ENCODE measurements at regions not wholly inside any gene's neighbourhood (a gene's known extent, or its start where the extent isn't known, plus 50 kb on each side); places are given as distances from the start of the nearest gene placed in this dataset.
"Not testable (repeated sequence)": the region's sequence is repeated elsewhere in the genome, so short reads cannot be mapped to it uniquely, and the experiment has no call there.

- DNase-seq (ENCODE audit: low read depth) = no peak
Measured at GRCh38 chr2:161063946-161064306, 96.3 kb upstream of the TANK start.

GRCh38 chr2:161067846-161068350, 92.3 kb upstream of the TANK start:
- no peak for DNase-seq (ENCODE audit: low read depth)

GRCh38 chr2:161068670-161069069, 91.6 kb upstream of the TANK start:
- DNase-seq (ENCODE audit: low read depth) = no peak

- DNase-seq (ENCODE audit: low read depth) = no peak
Measured at GRCh38 chr2:161070693-161071479, 89.3 kb upstream of the TANK start.

GRCh38 chr2:161072436-161072835, 87.8 kb upstream of the TANK start:
- DNase-seq (ENCODE audit: low read depth) = not testable (repeated sequence)

GRCh38 chr2:161075701-161076100, 84.5 kb upstream of the TANK start:
- no peak for DNase-seq (ENCODE audit: low read depth)

GRCh38 chr2:161076936-161077335, 83.3 kb upstream of the TANK start:
- no peak for DNase-seq (ENCODE audit: low read depth)

GRCh38 chr2:161077367-161078210, 82.6 kb upstream of the TANK start:
- no peak for DNase-seq (ENCODE audit: low read depth)

- no peak for DNase-seq (ENCODE audit: low read depth)
Measured at GRCh38 chr2:161078211-161078539, 82.1 kb upstream of the TANK start.

- no peak for DNase-seq (ENCODE audit: low read depth)
Measured at GRCh38 chr2:161085149-161085548, 75.1 kb upstream of the TANK start.

- DNase-seq (ENCODE audit: low read depth) = no peak
Measured at GRCh38 chr2:161088658-161089350, 71.4 kb upstream of the TANK start.

- DNase-seq (ENCODE audit: low read depth) = no peak
Measured at GRCh38 chr2:161090411-161090810, 69.8 kb upstream of the TANK start.

GRCh38 chr2:161095314-161095713, 64.9 kb upstream of the TANK start:
- DNase-seq (ENCODE audit: low read depth) = no peak

GRCh38 chr2:161096336-161096735, 63.9 kb upstream of the TANK start:
- no peak for DNase-seq (ENCODE audit: low read depth)

GRCh38 chr2:161097157-161097556, 63.1 kb upstream of the TANK start:
- DNase-seq (ENCODE audit: low read depth) = no peak

GRCh38 chr2:161100211-161100895, 59.9 kb upstream of the TANK start:
- no peak for DNase-seq (ENCODE audit: low read depth)

- no peak for DNase-seq (ENCODE audit: low read depth)
Measured at GRCh38 chr2:161101406-161101805, 58.8 kb upstream of the TANK start.

- DNase-seq (ENCODE audit: low read depth) = no peak
Measured at GRCh38 chr2:161102770-161103450, 57.3 kb upstream of the TANK start.

- DNase-seq (ENCODE audit: low read depth) = no peak
Measured at GRCh38 chr2:161103451-161103831, 56.8 kb upstream of the TANK start.

GRCh38 chr2:161104054-161104553, 56.1 kb upstream of the TANK start:
- no peak for DNase-seq (ENCODE audit: low read depth)

- DNase-seq (ENCODE audit: low read depth) = no peak
Measured at GRCh38 chr2:161107265-161107664, 53.0 kb upstream of the TANK start.
